ENCODE measurements at regions not wholly inside any gene's neighbourhood (a gene's known extent, or its start where the extent isn't known, plus 50 kb on each side); places are given as distances from the start of the nearest gene placed in this dataset.
A peak's percentile ranks its signal among the peaks of the same experiment; 100 is the strongest.

GRCh38 chr2:217392930-217393584, 533.2 kb upstream of the TNP1 start:
- Histone ChIP-seq H3K27me3 (no peaks in the 10 kb centered on the region), H3K4me3 (no peak overlapping the region), H3K9me3 (no peaks in the 10 kb centered on the region), H3K36me3 (ENCODE audit: low read depth, missing control alignments) (no peaks in the 10 kb centered on the region), H3K4me1 (peaks cover 6% of the 10 kb centered on the region), H3K27ac (peak overlapping the region; percentile 25 to 28)
- TF ChIP-seq, protein P1, sequence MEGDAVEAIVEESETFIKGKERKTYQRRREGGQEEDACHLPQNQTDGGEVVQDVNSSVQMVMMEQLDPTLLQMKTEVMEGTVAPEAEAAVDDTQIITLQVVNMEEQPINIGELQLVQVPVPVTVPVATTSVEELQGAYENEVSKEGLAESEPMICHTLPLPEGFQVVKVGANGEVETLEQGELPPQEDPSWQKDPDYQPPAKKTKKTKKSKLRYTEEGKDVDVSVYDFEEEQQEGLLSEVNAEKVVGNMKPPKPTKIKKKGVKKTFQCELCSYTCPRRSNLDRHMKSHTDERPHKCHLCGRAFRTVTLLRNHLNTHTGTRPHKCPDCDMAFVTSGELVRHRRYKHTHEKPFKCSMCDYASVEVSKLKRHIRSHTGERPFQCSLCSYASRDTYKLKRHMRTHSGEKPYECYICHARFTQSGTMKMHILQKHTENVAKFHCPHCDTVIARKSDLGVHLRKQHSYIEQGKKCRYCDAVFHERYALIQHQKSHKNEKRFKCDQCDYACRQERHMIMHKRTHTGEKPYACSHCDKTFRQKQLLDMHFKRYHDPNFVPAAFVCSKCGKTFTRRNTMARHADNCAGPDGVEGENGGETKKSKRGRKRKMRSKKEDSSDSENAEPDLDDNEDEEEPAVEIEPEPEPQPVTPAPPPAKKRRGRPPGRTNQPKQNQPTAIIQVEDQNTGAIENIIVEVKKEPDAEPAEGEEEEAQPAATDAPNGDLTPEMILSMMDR (IDR thresholded peaks at IDR 0.05) = no peak
- no peak for TF ChIP-seq POLR2A (IDR thresholded peaks at IDR 0.05)
- intact Hi-C loops (cut with DNase I; ENCODE audit: low total_unique reads) = no loop called here
- 65 to 79% methylated on average over 5 of the region's 5 CpGs for WGBS, 2 donors
- no peak for DNase-seq

DNA sequence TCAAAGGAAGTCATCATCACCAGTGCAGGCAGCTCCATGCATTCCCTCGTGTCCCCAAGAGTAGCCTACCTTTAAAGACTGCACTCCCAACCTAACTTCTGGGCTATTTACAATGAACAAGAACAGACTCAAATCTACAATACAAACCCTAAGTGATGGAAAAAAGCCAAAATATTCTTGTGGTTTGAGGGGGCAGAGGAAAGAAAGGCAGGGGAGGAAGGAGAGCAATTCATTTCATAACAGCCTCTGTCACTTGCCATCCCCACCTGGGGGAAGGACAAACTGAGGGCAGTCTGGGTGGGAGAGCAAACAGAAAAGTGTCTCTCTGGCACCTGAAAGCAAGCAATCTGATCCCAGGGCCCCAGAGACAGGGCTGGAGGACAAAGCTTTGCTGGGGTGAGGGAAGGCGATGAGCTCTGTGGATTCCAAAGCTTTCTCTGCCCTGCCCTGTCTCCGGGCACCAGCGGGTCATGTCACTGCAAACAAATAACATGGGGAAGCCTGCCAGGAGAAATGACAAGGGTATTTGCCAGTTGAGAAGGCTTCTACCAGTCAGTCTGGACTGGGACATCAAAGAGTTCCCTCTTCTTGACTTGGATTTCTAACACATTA, 528.0 kb upstream of the TNP1 start:
- DNase-seq = no peak
- intact Hi-C loops (cut with DNase I; ENCODE audit: low total_unique reads) = no loop called here
- no peaks in the 10 kb centered on the region for H3K27me3 ChIP-seq
- H3K9me3 ChIP-seq = no peaks in the 10 kb centered on the region
- no peak overlapping the region for H3K4me3 ChIP-seq
- peaks cover 22% of the 10 kb centered on the region for H3K4me1 ChIP-seq
- WGBS, 2 donors = 78 to 91% methylated on average over 4 of the region's 4 CpGs
- H3K27ac ChIP-seq = no peak overlapping the region
- TF ChIP-seq, protein P1 (IDR thresholded peaks at IDR 0.05) = no peak
- no peak for TF ChIP-seq POLR2A (IDR thresholded peaks at IDR 0.05)
- no peaks in the 10 kb centered on the region for H3K36me3 ChIP-seq (ENCODE audit: low read depth, missing control alignments)

GRCh38 chr2:217386041-217386440, 526.2 kb upstream of the TNP1 start:
- 55% methylated on average over 3 of the region's 3 CpGs for WGBS, 2 donors
- Histone ChIP-seq H3K9me3 (no peaks in the 10 kb centered on the region), H3K27ac (peak overlapping the region in 1 of 2 donors; percentile 70), H3K4me3 (no peak overlapping the region), H3K4me1 (peaks cover 28% of the 10 kb centered on the region), H3K36me3 (ENCODE audit: low read depth, missing control alignments) (no peaks in the 10 kb centered on the region), H3K27me3 (no peaks in the 10 kb centered on the region)
- intact Hi-C loops (cut with DNase I; ENCODE audit: low total_unique reads) = no loop called here
- DNase-seq = no peak
- TF ChIP-seq POLR2A (IDR thresholded peaks at IDR 0.05) = no peak
- TF ChIP-seq, protein P1 (IDR thresholded peaks at IDR 0.05) = no peak

DNA sequence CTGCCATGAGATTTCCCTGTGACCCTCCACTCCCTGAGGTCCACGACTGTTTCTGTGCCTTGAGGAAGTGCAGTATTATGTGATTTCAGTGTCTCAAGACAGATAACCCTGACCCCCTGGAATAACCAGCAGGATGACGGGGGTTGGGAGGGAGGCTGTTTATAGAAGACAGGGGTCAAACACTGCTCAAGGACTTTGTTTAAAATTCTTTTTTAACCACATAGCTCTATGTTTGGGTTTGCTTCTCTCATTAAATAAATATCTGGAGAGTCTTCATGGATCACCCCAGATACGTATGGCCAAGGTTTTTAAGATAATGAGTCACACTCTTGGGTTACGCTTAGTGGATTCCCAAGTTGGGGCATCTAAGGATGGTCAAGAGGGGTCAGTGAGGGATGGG, 523.8 kb upstream of the TNP1 start:
- H3K9me3 ChIP-seq = no peaks in the 10 kb centered on the region
- no peaks in the 10 kb centered on the region for H3K27me3 ChIP-seq
- no peaks in the 10 kb centered on the region for H3K36me3 ChIP-seq (ENCODE audit: low read depth, missing control alignments)
- no peak overlapping the region for H3K4me3 ChIP-seq
- no peak for TF ChIP-seq POLR2A (IDR thresholded peaks at IDR 0.05)
- TF ChIP-seq, protein P1 (IDR thresholded peaks at IDR 0.05) = no peak
- peaks cover 32% of the 10 kb centered on the region for H3K4me1 ChIP-seq
- WGBS, 2 donors = 37 to 52% methylated on average over 4 of the region's 4 CpGs
- H3K27ac ChIP-seq = peak overlapping the region; percentile 70 to 74
- no peak for DNase-seq
- intact Hi-C loops (cut with DNase I; ENCODE audit: low total_unique reads) = no loop called here

- Histone ChIP-seq H3K4me3 (no peak overlapping the region), H3K36me3 (ENCODE audit: low read depth, missing control alignments) (no peaks in the 10 kb centered on the region), H3K27ac (peak overlapping the region in 1 of 2 donors; percentile 70), H3K4me1 (peaks cover 32% of the 10 kb centered on the region), H3K9me3 (no peaks in the 10 kb centered on the region), H3K27me3 (no peaks in the 10 kb centered on the region)
- TF ChIP-seq, protein P1 (IDR thresholded peaks at IDR 0.05) = no peak
- TF ChIP-seq POLR2A (IDR thresholded peaks at IDR 0.05) = no peak
- 34 to 54% methylated on average over 5 of the region's 5 CpGs for WGBS, 2 donors
- peak; percentile 81 for DNase-seq
- intact Hi-C loops (cut with DNase I; ENCODE audit: low total_unique reads) = no loop called here
These were observed 522.9 kb upstream of the TNP1 start for GRCh38 chr2:217382794-217383193.

Measured in testis (tissue), 2 donors.